ENCODE measurements at regions not wholly inside any gene's neighbourhood (a gene's known extent, or its start where the extent isn't known, plus 50 kb on each side); places are given as distances from the start of the nearest gene placed in this dataset.

- DNase-seq (ENCODE audit: low spot score) = no peak
- TF ChIP-seq CTCF (IDR thresholded peaks at IDR 0.05; ENCODE audit: borderline replicate concordance, control extremely low read depth, extremely low read depth, insufficient read depth, missing control alignments) = no peak
- in situ Hi-C loops (cut with MboI; ENCODE audit: low sequenced_read_pairs, unreplicated experiment) = no loop called here
These were observed 80.8 kb upstream of the RAP1B start for GRCh38 chr12:68529869-68530268.

- TF ChIP-seq CTCF (IDR thresholded peaks at IDR 0.05; ENCODE audit: borderline replicate concordance, control extremely low read depth, extremely low read depth, insufficient read depth, missing control alignments) = no peak
- in situ Hi-C loops (cut with MboI; ENCODE audit: low sequenced_read_pairs, unreplicated experiment) = no loop called here
- no peak for DNase-seq (ENCODE audit: low spot score)
These were observed 80.4 kb upstream of the RAP1B start for GRCh38 chr12:68530299-68530698.

- in situ Hi-C loops (cut with MboI; ENCODE audit: low sequenced_read_pairs, unreplicated experiment) = no loop called here
- no peak for DNase-seq (ENCODE audit: low spot score)
These were observed 79.7 kb upstream of the RAP1B start for GRCh38 chr12:68530965-68531364.

GRCh38 chr12:68532204-68532886, 78.4 kb upstream of the RAP1B start:
- DNase-seq (ENCODE audit: low spot score) = no peak
- TF ChIP-seq CTCF (IDR thresholded peaks at IDR 0.05; ENCODE audit: borderline replicate concordance, control extremely low read depth, extremely low read depth, insufficient read depth, missing control alignments) = no peak
- in situ Hi-C loops (cut with MboI; ENCODE audit: low sequenced_read_pairs, unreplicated experiment) = no loop called here

More at GRCh38 chr12:68530965-68531364, 79.7 kb upstream of the RAP1B start:
- TF ChIP-seq CTCF (IDR thresholded peaks at IDR 0.05; ENCODE audit: borderline replicate concordance, control extremely low read depth, extremely low read depth, insufficient read depth, missing control alignments) = no peak

GRCh38 chr12:68532887-68533248, 77.8 kb upstream of the RAP1B start:
- in situ Hi-C loops (cut with MboI; ENCODE audit: low sequenced_read_pairs, unreplicated experiment) = no loop called here
- DNase-seq (ENCODE audit: low spot score) = no peak

GRCh38 chr12:68534108-68534507, 76.6 kb upstream of the RAP1B start:
- in situ Hi-C loops (cut with MboI; ENCODE audit: low sequenced_read_pairs, unreplicated experiment) = no loop called here
- DNase-seq (ENCODE audit: low spot score) = no peak
- TF ChIP-seq CTCF (IDR thresholded peaks at IDR 0.05; ENCODE audit: borderline replicate concordance, control extremely low read depth, extremely low read depth, insufficient read depth, missing control alignments) = no peak

More at GRCh38 chr12:68532887-68533248, 77.8 kb upstream of the RAP1B start:
- TF ChIP-seq CTCF (IDR thresholded peaks at IDR 0.05; ENCODE audit: borderline replicate concordance, control extremely low read depth, extremely low read depth, insufficient read depth, missing control alignments) = no peak

Data from GM13976 (cell line).